CD4-positive, alpha-beta memory T cell (primary cell): ENCODE measurements at regions not wholly inside any gene's neighbourhood (a gene's known extent, or its start where the extent isn't known, plus 50 kb on each side); places are given as distances from the start of the nearest gene placed in this dataset.
"Not testable (repeated sequence)": the region's sequence is repeated elsewhere in the genome, so short reads cannot be mapped to it uniquely, and the experiment has no call there.

Source experiments
- CTCF ChIA-PET: fragments of 350-600 bp; sonication (Branson Sonifier 250); formaldehyde crosslinking; loops from one replicate; lab custom pipeline; 2021; ENCODE audit warnings: inconsistent platforms; ENCODE audit not compliant: partially characterized antibody; lab: Charles Lee
- POLR2A ChIA-PET: fragments of 350-600 bp; sonication (Branson Sonifier 250); formaldehyde crosslinking; loops from one replicate; lab custom pipeline; 2021; ENCODE audit not compliant: partially characterized antibody; lab: Charles Lee
- DNase-seq, 5 donors: peaks; one replicate each; pipeline versions ENCODE4 v3.0.0 to v3.0.0-alpha.2; 2020 to 2022; ENCODE audit warnings: mixed read lengths in 1 of 5
- H3K27ac ChIP-seq: one replicate; pipeline ENCODE4 v1.7.0; 2013; ENCODE audit warnings: low read depth, low read length
- H3K27me3 ChIP-seq: 2 replicates; pipeline ENCODE4 v1.7.0; 2013; ENCODE audit warnings: mild to moderate bottlenecking, low read length, moderate library complexity; ENCODE audit not compliant: insufficient read depth
- H3K36me3 ChIP-seq: 2 replicates; pipeline ENCODE4 v1.7.0; 2013; ENCODE audit warnings: mild to moderate bottlenecking, low read length, moderate library complexity; ENCODE audit not compliant: insufficient read depth
- H3K4me1 ChIP-seq: 2 replicates; pipeline ENCODE4 v1.7.0; 2013; ENCODE audit warnings: mild to moderate bottlenecking, low read length, moderate library complexity; ENCODE audit not compliant: insufficient read depth
- H3K4me3 ChIP-seq, 2 donors: one replicate each; pipeline ENCODE4 v1.7.0; 2013; ENCODE audit warnings: low read length in 2 of 2, mild to moderate bottlenecking in 1 of 2
- H3K9me3 ChIP-seq, 2 donors: one replicate each; pipeline ENCODE4 v1.7.0; 2013; ENCODE audit warnings: low read length in 2 of 2, control low read depth in 1 of 2; ENCODE audit not compliant: control insufficient read depth in 1 of 2
- H3K27ac Mint-ChIP-seq, 7 donors: one replicate each; pipeline ENCODE4 v1.8.0; 2020 to 2021; ENCODE audit warnings: mixed read lengths in 7 of 7, mild to moderate bottlenecking in 6 of 7, inconsistent platforms in 3 of 7, moderate library complexity in 3 of 7
- H3K27me3 Mint-ChIP-seq, 2 donors: one replicate each; pipeline ENCODE4 v1.8.0; 2020 to 2021; ENCODE audit warnings: mixed read lengths in 2 of 2
- H3K36me3 Mint-ChIP-seq, 2 donors: one replicate each; pipeline ENCODE4 v1.8.0; 2020 to 2021; ENCODE audit warnings: mixed read lengths in 2 of 2, inconsistent platforms in 1 of 2, mild to moderate bottlenecking in 1 of 2
- H3K4me1 Mint-ChIP-seq, 4 donors: one replicate each; pipeline ENCODE4 v1.8.0; 2020 to 2021; ENCODE audit warnings: mixed read lengths in 4 of 4, mild to moderate bottlenecking in 1 of 4
- H3K4me3 Mint-ChIP-seq, 8 donors: one replicate each; pipeline ENCODE4 v1.8.0; 2020 to 2021; ENCODE audit warnings: mixed read lengths in 8 of 8, mild to moderate bottlenecking in 7 of 8, moderate library complexity in 6 of 8, inconsistent platforms in 3 of 8
- H3K9me3 Mint-ChIP-seq, 8 donors: one replicate each; pipeline ENCODE4 v1.8.0; 2020 to 2021; ENCODE audit warnings: mixed read lengths in 8 of 8, mild to moderate bottlenecking in 5 of 8, inconsistent platforms in 3 of 8, moderate library complexity in 1 of 8
- intact Hi-C: fragments of 100-400 bp; cut with micrococcal nuclease; formaldehyde crosslinking; loops from one replicate; pipeline ENCODE4 v1.15.1; 2023

- Histone ChIP-seq H3K4me3 (no peak overlapping the region), H3K27ac (no peak overlapping the region), H3K9me3 (no peaks in the 10 kb centered on the region), H3K27me3 (peaks cover 1% of the 10 kb centered on the region), H3K36me3 (no peaks in the 10 kb centered on the region), H3K4me1 (no peaks in the 10 kb centered on the region)
- Mint-ChIP-seq H3K9me3 (peaks cover 0 to 2% (median 0%) of the 10 kb centered on the region in 8 donors), H3K4me1 (peaks cover 0 to 2% (median under 1%) of the 10 kb centered on the region in 4 donors), H3K36me3 (no peaks in the 10 kb centered on the region), H3K27me3 (peaks cover 6 to 17% of the 10 kb centered on the region in 2 donors), H3K4me3 (no peak overlapping the region), H3K27ac (no peak overlapping the region)
- DNase-seq = no peak
- CTCF ChIA-PET = interaction anchor here (0.7 kb wide), 1 partner anchor 185 kb away, joined by 3 read pairs; no protein-coding TSS in a partner anchor
- POLR2A ChIA-PET = no interaction called here
- intact Hi-C loops = loop anchor here (10.0 kb wide), 1 partner anchor 317 kb away; no protein-coding TSS in a partner anchor
These were observed 361.5 kb downstream of the RRAGC start for GRCh38 chr1:38497921-38498656.

- H3K27ac ChIP-seq, H3K36me3 Mint-ChIP-seq, H3K4me3 Mint-ChIP-seq, H3K27me3 ChIP-seq, H3K4me3 ChIP-seq, H3K4me1 ChIP-seq, CTCF ChIA-PET, POLR2A ChIA-PET, H3K36me3 ChIP-seq, H3K27ac Mint-ChIP-seq, H3K4me1 Mint-ChIP-seq, H3K9me3 ChIP-seq, DNase-seq, H3K9me3 Mint-ChIP-seq: not testable (repeated sequence)
- intact Hi-C loops = loop anchor here (10.0 kb wide), 1 partner anchor 321 kb away; no protein-coding TSS in a partner anchor
- peaks cover 1 to 18% of the 10 kb centered on the region in 2 donors for H3K27me3 Mint-ChIP-seq
These were observed 366.3 kb downstream of the RRAGC start for GRCh38 chr1:38493306-38493705.

GRCh38 chr1:38489844-38490270 is 369.7 kb downstream of the RRAGC start:
- Mint-ChIP-seq H3K27me3 (peaks cover 7 to 27% of the 10 kb centered on the region in 2 donors), H3K27ac (no peak overlapping the region), H3K36me3 (no peaks in the 10 kb centered on the region), H3K4me3 (no peak overlapping the region), H3K9me3 (peaks cover 0 to 1% (median 0%) of the 10 kb centered on the region in 8 donors), H3K4me1 (no peaks in the 10 kb centered on the region)
- Histone ChIP-seq H3K27ac (no peak overlapping the region), H3K9me3 (no peaks in the 10 kb centered on the region), H3K4me1 (no peaks in the 10 kb centered on the region), H3K27me3 (no peaks in the 10 kb centered on the region), H3K4me3 (no peak overlapping the region), H3K36me3 (no peaks in the 10 kb centered on the region)
- intact Hi-C loops = loop anchor here (1.0 to 10.0 kb wide), 2 partner anchors 97 to 325 kb away; no protein-coding TSS in a partner anchor
- ChIA-PET CTCF (interaction anchor here (0.7 to 1.3 kb wide), 5 partner anchors 10 to 119 kb away, joined by 3 to 7 read pairs (median 3); no protein-coding TSS in a partner anchor), POLR2A (no interaction called here)
- peak in 4 of 5 donors; percentile 3 to 22 (median 15) for DNase-seq

GRCh38 chr1:38488162-38488898 is 371.2 kb downstream of the RRAGC start:
- POLR2A ChIA-PET = no interaction called here
- intact Hi-C loops = no loop called here
- H3K27me3 ChIP-seq = no peaks in the 10 kb centered on the region
- no peaks in the 10 kb centered on the region for H3K4me1 ChIP-seq
- Mint-ChIP-seq H3K4me1 (no peaks in the 10 kb centered on the region), H3K36me3 (no peaks in the 10 kb centered on the region), H3K9me3 (peaks cover 0 to 1% (median 0%) of the 10 kb centered on the region in 8 donors), H3K4me3 (no peak overlapping the region), H3K27ac (no peak overlapping the region), H3K27me3 (peaks cover 11 to 35% of the 10 kb centered on the region in 2 donors)
- H3K4me3 ChIP-seq = no peak overlapping the region
- no peak for DNase-seq
- no peaks in the 10 kb centered on the region for H3K36me3 ChIP-seq
- no peak overlapping the region for H3K27ac ChIP-seq
- no peaks in the 10 kb centered on the region for H3K9me3 ChIP-seq
- CTCF ChIA-PET = interaction anchor here (1.1 kb wide), 1 partner anchor 98 kb away, joined by 3 read pairs; no protein-coding TSS in a partner anchor

GRCh38 chr1:38487396-38487795 is 372.2 kb downstream of the RRAGC start:
- no peak overlapping the region for H3K4me3 ChIP-seq
- Mint-ChIP-seq H3K27me3 (peaks cover 9 to 35% of the 10 kb centered on the region in 2 donors), H3K4me3 (no peak overlapping the region), H3K36me3 (no peaks in the 10 kb centered on the region), H3K4me1 (no peaks in the 10 kb centered on the region), H3K27ac (no peak overlapping the region), H3K9me3 (peaks cover 0 to 1% (median 0%) of the 10 kb centered on the region in 8 donors)
- ChIA-PET POLR2A (no interaction called here), CTCF (interaction anchor here (1.1 kb wide), 1 partner anchor 99 kb away, joined by 3 read pairs; no protein-coding TSS in a partner anchor)
- H3K36me3 ChIP-seq = no peaks in the 10 kb centered on the region
- no peak for DNase-seq
- H3K4me1 ChIP-seq = no peaks in the 10 kb centered on the region
- no peak overlapping the region for H3K27ac ChIP-seq
- no peaks in the 10 kb centered on the region for H3K27me3 ChIP-seq
- no peaks in the 10 kb centered on the region for H3K9me3 ChIP-seq
- intact Hi-C loops = no loop called here

- no peaks in the 10 kb centered on the region for H3K4me1 ChIP-seq
- no peaks in the 10 kb centered on the region for H3K9me3 ChIP-seq
- CTCF ChIA-PET = interaction anchor here (1.2 kb wide), 1 partner anchor 102 kb away, joined by 3 read pairs; no protein-coding TSS in a partner anchor
- H3K9me3 Mint-ChIP-seq = peaks cover 0 to 1% (median 0%) of the 10 kb centered on the region in 8 donors
- H3K4me1 Mint-ChIP-seq = no peaks in the 10 kb centered on the region
- no peak overlapping the region for H3K27ac ChIP-seq
- no peak overlapping the region for H3K4me3 ChIP-seq
- POLR2A ChIA-PET = no interaction called here
- no peak overlapping the region for H3K4me3 Mint-ChIP-seq
- peaks cover 9 to 40% of the 10 kb centered on the region in 2 donors for H3K27me3 Mint-ChIP-seq
- H3K36me3 Mint-ChIP-seq = no peaks in the 10 kb centered on the region
- H3K36me3 ChIP-seq = no peaks in the 10 kb centered on the region
- intact Hi-C loops = no loop called here
- no peaks in the 10 kb centered on the region for H3K27me3 ChIP-seq
- no peak for DNase-seq
- no peak overlapping the region for H3K27ac Mint-ChIP-seq
These were observed 373.5 kb downstream of the RRAGC start for GRCh38 chr1:38486085-38486484.
